Ammon's horn (tissue), 1 donor: ENCODE measurements at regions not wholly inside any gene's neighbourhood (a gene's known extent, or its start where the extent isn't known, plus 50 kb on each side); places are given as distances from the start of the nearest gene placed in this dataset.
"Not testable (repeated sequence)": the region's sequence is repeated elsewhere in the genome, so short reads cannot be mapped to it uniquely, and the experiment has no call there.

Experiments used
- DNase-seq: peaks from one replicate; pipeline ENCODE4 v3.0.0-alpha.2; 2016; ENCODE audit warnings: low spot score

- no peak for DNase-seq
These were observed 353.4 kb downstream of the OLFM4 start for GRCh38 chr13:53382008-53382407.

GRCh38 chr13:53398051-53398450, 369.4 kb downstream of the OLFM4 start:
- DNase-seq, result no peak

GRCh38 chr13:53405616-53406015, 377.0 kb downstream of the OLFM4 start:
- no peak for DNase-seq

- DNase-seq, result no peak
These were observed 379.7 kb downstream of the OLFM4 start for GRCh38 chr13:53408306-53408705.

DNA sequence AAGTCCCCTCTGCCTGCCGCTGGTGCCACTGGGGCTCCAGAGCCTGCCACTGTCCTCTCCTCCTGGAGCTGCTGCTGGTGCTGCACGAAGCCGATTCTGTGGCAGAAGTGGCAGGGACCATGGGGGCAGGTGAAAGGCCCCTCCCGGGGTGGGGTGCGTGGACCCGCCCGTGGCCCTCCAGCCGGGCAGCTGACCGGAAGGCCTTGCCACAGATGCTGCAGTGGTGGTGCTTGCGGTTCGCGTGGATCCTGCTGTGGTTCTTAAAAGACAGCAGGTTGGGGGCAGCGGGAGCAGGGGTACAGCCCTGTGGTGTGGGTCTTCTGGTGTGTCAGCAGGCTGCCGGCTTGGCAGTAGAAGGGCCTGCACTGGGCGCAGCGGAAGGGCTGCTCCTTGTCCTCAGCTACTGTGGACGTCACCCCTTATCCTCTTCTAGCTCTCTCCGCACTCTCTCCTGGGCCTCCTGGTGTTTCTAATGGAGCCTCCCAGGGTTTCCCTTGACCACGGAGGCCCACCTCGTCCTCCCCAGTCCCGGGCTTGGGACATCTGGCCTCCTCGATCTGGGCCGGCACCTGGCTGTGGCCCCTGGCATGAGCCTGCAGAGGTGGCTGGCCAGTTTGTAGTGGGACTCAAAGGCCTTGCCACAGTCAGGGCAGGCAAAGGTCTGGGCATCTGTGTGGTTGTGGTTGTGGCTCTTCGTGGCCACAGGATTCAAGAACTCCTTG, 380.4 kb downstream of the OLFM4 start:
- no peak for DNase-seq

GRCh38 chr13:53411463-53411862, 382.9 kb downstream of the OLFM4 start:
- DNase-seq, result no peak

DNA sequence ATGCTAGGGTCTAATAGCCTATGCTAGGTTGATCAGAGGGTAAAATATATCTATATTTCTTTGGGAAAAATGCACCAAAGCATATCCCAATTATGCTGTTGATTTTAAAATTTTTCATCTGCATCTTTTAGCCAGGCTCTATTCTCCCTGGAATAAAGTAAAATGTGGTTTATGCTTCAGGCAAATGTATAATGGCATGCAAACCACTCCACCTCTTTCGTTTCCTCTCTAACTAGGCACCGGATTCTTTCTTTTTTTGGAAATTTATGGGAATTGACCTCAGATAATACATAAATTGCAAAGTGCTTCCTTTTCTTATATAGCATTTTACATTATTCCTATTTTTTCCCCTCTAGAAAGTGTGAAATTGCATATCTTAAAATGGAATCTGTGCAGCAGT, 386.5 kb downstream of the OLFM4 start:
- DNase-seq, result no peak

DNA sequence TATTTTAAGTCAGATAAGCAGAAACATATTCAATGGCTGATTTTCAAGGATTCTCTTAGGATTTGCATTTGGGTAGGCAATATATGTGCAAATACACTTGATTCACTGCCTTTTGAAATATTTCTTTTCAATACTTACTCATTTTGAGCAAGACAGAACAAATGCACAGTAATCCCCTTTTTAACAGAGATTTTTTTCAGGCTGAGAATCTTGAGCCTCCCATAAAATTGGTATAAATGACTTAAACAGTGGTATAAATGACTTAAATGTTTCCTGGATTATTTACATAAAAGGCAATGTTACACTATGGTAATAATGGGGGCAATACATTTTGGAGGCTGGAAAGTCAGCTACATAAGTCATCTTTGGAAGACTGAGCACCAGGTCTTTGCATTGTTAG, 389.0 kb downstream of the OLFM4 start:
- no peak for DNase-seq

GRCh38 chr13:53422415-53422814, 393.8 kb downstream of the OLFM4 start:
- DNase-seq, result no peak

DNA sequence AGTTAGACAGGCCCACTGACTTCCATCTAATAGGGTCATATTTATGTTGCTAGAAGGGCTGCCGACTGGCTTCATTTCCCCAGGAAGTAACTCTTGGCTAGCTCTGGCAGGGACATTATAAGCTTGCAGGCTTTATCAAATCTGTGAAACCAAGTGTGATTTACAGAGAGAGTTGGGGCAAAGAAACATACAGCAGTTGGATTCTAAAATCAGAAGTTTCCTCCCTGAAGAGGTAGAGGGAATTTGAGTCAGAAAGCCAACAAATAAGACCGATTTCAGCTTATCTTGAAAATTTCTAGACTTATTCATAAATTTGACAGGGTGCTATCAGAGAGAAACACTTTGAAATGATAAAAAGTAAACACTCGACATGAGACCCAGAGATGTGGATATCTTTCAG, 407.8 kb downstream of the OLFM4 start:
- DNase-seq, result no peak

DNA sequence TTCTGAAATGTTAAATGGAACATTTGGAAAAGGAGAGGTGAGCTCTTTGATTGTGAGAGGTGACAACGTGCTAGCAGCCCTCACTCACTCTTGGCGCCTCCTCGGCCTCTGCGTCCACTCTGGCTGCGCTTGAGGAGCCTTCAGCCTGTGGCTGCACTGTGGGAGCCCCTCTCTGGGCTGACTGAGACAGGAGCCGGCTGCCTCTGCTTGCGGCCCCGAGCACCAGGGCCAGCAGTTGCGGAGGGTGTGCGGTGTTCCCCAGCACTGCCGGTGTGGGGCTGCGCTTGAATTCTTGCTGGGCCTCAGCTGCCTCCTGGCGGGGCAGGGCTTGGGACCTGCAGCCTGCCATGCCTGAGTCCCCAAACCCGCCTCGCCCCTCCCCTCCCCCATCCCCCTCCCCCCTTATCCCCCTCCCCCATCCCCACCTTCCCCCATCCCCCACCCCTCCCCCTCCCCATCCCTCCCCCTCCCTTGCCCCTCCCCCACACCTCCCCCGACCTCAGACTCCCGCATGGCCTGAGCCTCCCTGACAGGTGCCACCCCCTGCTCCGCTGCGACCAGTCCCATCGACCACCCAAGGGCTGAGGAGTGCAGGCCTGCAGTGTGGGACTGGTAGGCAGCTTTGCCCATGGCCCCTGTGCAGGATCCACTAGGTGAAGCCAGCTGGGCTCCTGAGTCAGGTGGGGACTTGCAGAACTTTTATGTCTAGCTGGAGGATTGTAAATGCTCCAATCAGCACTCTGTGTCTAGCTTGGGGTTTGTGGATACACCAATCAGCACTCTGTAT, 411.0 kb downstream of the OLFM4 start:
- no peak for DNase-seq

- no peak for DNase-seq
These were observed 414.4 kb downstream of the OLFM4 start for GRCh38 chr13:53442979-53443378.

DNA sequence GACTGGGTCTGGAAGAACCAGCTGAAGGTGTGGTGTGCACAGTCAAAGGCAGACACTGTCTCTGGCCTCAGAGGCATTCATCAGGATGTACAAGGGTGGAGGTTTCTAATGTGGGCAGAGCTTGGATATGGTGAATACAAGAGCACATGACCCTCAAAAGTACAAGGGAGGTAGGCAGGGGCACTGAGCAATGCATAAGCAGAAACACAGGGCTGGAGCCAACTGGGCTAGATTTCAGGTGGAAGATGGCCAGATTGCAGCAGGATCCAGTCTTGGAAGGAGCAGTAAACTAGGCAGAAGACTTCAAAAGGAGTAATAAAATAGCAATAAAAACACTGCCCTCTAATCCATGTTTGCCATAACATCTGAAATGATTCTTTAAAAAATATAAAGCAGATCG, 417.1 kb downstream of the OLFM4 start:
- peak; percentile 17 for DNase-seq

GRCh38 chr13:53447456-53447855, 418.8 kb downstream of the OLFM4 start:
- DNase-seq, result no peak

- DNase-seq, result no peak
These were observed 419.2 kb downstream of the OLFM4 start for GRCh38 chr13:53447863-53448262.

DNA sequence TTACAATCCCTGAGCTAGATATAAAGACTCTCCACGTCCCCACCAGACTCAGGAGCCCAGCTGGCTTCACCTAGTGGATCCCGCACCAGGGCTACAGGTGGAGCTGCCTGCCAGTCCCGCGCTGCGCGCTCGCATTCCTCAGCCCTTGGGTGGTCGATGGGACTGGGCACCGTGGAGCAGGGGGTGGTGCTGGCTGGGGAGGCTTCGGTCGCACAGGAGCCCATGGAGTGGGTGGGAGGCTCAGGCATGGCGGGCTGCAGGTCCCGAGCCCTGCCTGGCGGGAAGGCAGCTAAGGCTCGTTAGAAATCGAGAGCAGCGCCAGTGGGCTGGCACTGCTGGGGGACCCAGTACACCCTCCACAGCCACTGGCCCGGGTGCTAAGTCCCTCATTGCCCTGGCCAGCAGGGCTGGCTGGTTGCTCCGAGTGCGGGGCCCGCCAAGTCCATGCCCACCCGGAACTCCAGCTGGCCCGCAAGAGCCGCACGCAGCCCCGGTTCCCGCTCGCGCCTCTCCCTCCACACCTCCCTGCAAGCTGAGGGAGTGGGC, 423.7 kb downstream of the OLFM4 start:
- DNase-seq, result not testable (repeated sequence)

GRCh38 chr13:53460796-53461195, 432.2 kb downstream of the OLFM4 start:
- DNase-seq, result no peak

DNA sequence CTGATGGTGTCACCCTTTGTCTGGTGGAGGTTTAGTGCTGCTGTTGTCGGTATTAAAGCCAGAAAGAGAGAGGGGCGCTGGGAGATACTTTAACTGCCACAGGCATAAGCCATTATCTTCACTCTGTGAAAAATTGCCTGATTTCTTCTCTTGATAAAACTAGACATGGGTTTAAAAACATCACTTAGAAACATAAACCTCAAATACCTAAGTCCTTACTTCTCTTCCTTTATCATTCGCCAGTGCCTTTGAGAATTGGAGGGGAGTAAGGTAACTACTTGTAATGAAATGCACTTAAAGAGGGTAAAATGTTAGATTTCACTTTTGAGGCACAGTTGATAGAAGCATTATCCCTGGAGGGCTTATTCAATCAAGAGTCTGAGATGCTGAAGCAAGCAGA, 434.5 kb downstream of the OLFM4 start:
- no peak for DNase-seq

DNA sequence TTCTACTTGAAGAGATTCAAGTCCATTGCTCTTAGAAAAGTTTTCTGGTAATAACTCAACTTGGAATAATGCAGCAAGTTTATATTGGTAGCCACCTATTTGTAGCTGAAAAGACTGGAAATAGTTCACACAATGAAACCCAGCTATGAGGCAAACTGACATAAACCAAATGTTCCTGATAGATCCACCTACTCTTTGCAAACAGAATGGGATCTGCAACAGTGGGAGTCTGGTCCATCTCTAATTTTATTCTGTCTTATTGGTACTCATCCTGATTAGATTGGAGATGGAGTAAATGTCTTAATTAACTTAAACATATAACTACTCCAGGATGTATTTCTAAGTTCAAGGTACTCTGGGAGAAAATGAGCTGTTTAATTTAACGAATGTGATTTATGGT, 438.0 kb downstream of the OLFM4 start:
- DNase-seq, result peak; percentile 51

- DNase-seq, result no peak
These were observed 444.8 kb downstream of the OLFM4 start for GRCh38 chr13:53473397-53473796.

DNA sequence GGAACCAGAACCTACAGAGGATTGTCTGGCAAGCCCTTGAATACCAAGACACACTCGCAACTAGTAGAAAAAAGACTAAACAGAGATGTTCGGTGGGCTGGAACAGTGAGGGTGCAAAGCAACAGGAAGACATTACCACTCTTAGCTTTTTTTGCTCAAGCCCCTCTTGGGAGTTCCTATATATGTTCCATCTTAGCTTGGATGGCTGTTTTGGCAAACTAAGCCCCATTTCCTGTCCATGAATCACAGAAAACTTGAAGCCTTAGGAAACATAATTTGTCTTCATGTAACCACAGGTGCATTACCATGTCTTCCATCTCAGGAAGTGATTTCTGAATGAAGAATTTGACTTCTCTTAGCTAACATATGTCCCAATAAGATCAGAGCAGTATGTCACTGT, 446.3 kb downstream of the OLFM4 start:
- DNase-seq, result no peak

DNA sequence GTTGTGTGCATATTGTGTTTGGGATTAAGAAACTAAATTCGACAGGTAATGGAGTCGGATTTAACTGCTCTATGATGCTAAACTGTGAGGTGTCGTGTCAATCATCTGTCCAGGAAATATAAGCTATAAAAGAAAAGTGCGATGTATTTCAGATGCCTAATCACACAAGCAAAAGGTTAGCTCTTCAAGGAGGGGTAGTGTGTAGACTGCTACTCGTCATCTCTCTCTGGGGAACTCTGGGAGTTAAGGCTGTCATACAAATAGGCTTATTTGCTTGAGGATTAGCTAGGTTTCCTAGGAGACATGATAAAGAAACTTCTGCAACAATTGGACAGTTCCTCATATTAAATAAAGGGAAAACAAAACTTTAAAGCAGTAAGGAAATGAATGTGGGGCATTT, 462.1 kb downstream of the OLFM4 start:
- DNase-seq, result no peak

DNA sequence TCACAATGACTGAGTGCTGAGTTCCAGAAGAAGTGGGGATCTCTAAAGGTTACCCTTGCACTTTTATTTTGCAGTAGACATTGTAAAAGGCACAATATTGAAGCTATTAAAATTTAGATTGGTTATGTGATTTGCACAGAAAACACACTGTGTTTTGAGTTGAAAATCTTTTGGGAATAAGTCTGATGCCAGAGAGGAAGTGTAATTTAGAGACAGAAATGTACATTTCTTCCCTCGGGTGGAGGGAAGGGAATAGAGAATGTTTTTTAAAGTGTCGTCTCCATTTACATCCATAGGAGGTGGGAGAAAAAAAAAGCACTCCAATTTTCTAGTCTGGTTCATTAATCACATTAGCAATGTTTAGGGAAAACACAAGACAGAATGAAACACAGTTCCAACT, 465.8 kb downstream of the OLFM4 start:
- no peak for DNase-seq
